Activated effector memory CD4-positive, alpha-beta T cell treated with anti-CD3 and anti-CD28 coated beads, Interleukin-2, amount 50 U/mL, for 16 hours (primary cell): ENCODE measurements at regions not wholly inside any gene's neighbourhood (a gene's known extent, or its start where the extent isn't known, plus 50 kb on each side); places are given as distances from the start of the nearest gene placed in this dataset.
A peak's percentile ranks its signal among the peaks of the same experiment; 100 is the strongest.

Experiments
- DNase-seq: peaks from one replicate; pipeline ENCODE4 v3.0.0-alpha.2; 2020

GRCh38 chr16:86945166-86945900, 367.0 kb downstream of the FOXL1 start:
- no peak for DNase-seq

- no peak for DNase-seq
These were observed 368.0 kb downstream of the FOXL1 start for GRCh38 chr16:86946396-86946795.

- no peak for DNase-seq
These were observed 368.6 kb downstream of the FOXL1 start for GRCh38 chr16:86946981-86947380.

GRCh38 chr16:86948046-86948445, 369.1 kb downstream of the C16orf95 start:
- DNase-seq: no peak

- no peak for DNase-seq
These were observed 368.1 kb downstream of the C16orf95 start for GRCh38 chr16:86949116-86949515.

- DNase-seq: no peak
These were observed 367.6 kb downstream of the C16orf95 start for GRCh38 chr16:86949630-86950029.

- DNase-seq: no peak
These were observed 366.0 kb downstream of the C16orf95 start for GRCh38 chr16:86951041-86951822.

GRCh38 chr16:86951831-86952598, 365.2 kb downstream of the C16orf95 start:
- DNase-seq: no peak

- no peak for DNase-seq
These were observed 364.4 kb downstream of the C16orf95 start for GRCh38 chr16:86952769-86953168.

- no peak for DNase-seq
These were observed 363.4 kb downstream of the C16orf95 start for GRCh38 chr16:86953631-86954391.

- DNase-seq: peak; percentile 58
These were observed 361.9 kb downstream of the C16orf95 start for GRCh38 chr16:86955136-86955855.

GRCh38 chr16:86956437-86956836, 360.8 kb downstream of the C16orf95 start:
- DNase-seq: no peak

- DNase-seq: peak; percentile 9
These were observed 359.5 kb downstream of the C16orf95 start for GRCh38 chr16:86957662-86958198.

GRCh38 chr16:86958423-86958822, 358.8 kb downstream of the C16orf95 start:
- DNase-seq: peak; percentile 42

- peak; percentile 38 for DNase-seq
These were observed 358.0 kb downstream of the C16orf95 start for GRCh38 chr16:86959091-86959651.

GRCh38 chr16:86959729-86960128, 357.5 kb downstream of the C16orf95 start:
- peak; percentile 24 for DNase-seq

- peak; percentile 30 for DNase-seq
These were observed 356.9 kb downstream of the C16orf95 start for GRCh38 chr16:86960266-86960665.

- peak; percentile 56 for DNase-seq
These were observed 356.0 kb downstream of the C16orf95 start for GRCh38 chr16:86961171-86961601.

- DNase-seq: no peak
These were observed 354.9 kb downstream of the C16orf95 start for GRCh38 chr16:86962259-86962658.

- DNase-seq: peak; percentile 36
These were observed 354.3 kb downstream of the C16orf95 start for GRCh38 chr16:86962913-86963312.
